ENCODE measurements at regions not wholly inside any gene's neighbourhood (a gene's known extent, or its start where the extent isn't known, plus 50 kb on each side); places are given as distances from the start of the nearest gene placed in this dataset.

DNA sequence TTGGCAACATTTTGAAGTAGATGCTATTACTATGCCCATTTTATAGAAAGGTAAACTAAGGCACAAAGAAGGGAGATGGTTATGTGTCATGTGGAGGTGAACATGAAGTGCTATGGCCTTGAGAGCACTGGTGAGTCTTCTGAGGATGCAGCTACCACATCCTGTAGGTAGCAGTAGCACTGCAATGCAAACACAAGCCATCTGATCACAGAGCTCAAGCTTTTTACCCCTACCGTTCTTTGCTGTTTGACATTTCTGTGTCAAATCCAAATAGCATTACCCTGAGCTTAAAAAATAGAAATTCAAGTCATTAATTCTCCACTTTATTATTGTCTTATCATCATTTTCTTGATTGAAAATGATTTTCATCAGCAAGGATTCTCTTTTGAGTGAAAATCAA is 382.9 kb downstream of the KCTD12 start:
- no peak for DNase-seq (ENCODE audit: low read depth)
- H3K4me3 ChIP-seq (ENCODE audit: low read depth, low read length) = no peak overlapping the region
- TF ChIP-seq POLR2A (IDR thresholded peaks at IDR 0.05; ENCODE audit: extremely low read depth, insufficient read length) (no peak), MYC (IDR thresholded peaks at IDR 0.05; ENCODE audit: low read depth, low read length) (no peak)
- TF ChIP-seq, protein P1, sequence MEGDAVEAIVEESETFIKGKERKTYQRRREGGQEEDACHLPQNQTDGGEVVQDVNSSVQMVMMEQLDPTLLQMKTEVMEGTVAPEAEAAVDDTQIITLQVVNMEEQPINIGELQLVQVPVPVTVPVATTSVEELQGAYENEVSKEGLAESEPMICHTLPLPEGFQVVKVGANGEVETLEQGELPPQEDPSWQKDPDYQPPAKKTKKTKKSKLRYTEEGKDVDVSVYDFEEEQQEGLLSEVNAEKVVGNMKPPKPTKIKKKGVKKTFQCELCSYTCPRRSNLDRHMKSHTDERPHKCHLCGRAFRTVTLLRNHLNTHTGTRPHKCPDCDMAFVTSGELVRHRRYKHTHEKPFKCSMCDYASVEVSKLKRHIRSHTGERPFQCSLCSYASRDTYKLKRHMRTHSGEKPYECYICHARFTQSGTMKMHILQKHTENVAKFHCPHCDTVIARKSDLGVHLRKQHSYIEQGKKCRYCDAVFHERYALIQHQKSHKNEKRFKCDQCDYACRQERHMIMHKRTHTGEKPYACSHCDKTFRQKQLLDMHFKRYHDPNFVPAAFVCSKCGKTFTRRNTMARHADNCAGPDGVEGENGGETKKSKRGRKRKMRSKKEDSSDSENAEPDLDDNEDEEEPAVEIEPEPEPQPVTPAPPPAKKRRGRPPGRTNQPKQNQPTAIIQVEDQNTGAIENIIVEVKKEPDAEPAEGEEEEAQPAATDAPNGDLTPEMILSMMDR (IDR thresholded peaks at IDR 0.05; ENCODE audit: low read depth, low read length) = no peak
- TF ChIP-seq, protein P2, sequence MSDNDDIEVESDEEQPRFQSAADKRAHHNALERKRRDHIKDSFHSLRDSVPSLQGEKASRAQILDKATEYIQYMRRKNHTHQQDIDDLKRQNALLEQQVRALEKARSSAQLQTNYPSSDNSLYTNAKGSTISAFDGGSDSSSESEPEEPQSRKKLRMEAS (IDR thresholded peaks at IDR 0.05; ENCODE audit: low read depth, low read length) = no peak

DNA sequence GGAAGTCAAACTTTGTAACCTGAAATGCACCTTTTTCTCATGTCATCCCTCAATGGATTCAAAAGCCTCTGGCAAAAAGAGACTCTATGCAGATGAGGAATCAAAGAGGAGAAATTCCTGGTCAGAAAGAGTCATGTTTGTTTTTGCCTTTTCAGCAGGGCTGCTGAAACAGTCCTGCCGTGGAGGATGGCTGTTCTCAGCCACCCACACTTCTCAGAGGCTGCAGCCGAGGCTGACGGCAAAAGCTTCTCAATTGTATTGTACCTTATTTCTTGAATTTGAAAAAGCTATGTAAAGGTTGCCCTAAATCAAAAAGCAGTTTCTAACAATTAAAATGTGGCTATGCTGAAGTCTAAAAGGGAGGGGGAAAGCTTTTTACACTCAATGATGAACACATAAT is 385.3 kb downstream of the KCTD12 start:
- DNase-seq (ENCODE audit: low read depth) = no peak

DNA sequence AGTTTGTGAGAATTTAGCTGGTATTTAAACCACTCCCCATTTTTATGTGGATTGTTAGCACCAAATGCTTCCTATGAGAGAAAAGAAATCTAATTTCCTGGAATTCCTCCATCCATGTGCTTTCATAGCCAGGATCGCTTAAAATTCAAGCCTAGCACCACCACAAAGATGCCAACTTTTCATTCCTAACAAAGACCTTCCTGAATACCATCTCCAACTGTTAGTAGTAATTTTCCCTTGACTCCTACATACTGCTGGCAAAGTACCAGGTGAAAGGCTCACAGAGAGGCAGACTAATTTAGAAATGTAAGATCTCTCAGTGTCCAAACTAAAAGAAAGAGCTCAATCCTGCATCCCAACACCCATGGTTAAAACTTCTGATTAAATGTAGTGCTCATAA is 386.3 kb downstream of the KCTD12 start:
- DNase-seq (ENCODE audit: low read depth) = no peak
- no peak overlapping the region for H3K4me3 ChIP-seq (ENCODE audit: low read depth, low read length)
- TF ChIP-seq, protein P1 (IDR thresholded peaks at IDR 0.05; ENCODE audit: low read depth, low read length) = no peak
- TF ChIP-seq MYC (IDR thresholded peaks at IDR 0.05; ENCODE audit: low read depth, low read length) = no peak
- no peak for TF ChIP-seq POLR2A (IDR thresholded peaks at IDR 0.05; ENCODE audit: extremely low read depth, insufficient read length)
- TF ChIP-seq, protein P2 (IDR thresholded peaks at IDR 0.05; ENCODE audit: low read depth, low read length) = no peak

More for the DNA sequence above, 385.3 kb downstream of the KCTD12 start:
- no peak overlapping the region for H3K4me3 ChIP-seq (ENCODE audit: low read depth, low read length)
- no peak for TF ChIP-seq POLR2A (IDR thresholded peaks at IDR 0.05; ENCODE audit: extremely low read depth, insufficient read length)
- TF ChIP-seq, protein P1 (IDR thresholded peaks at IDR 0.05; ENCODE audit: low read depth, low read length) = no peak
- no peak for TF ChIP-seq MYC (IDR thresholded peaks at IDR 0.05; ENCODE audit: low read depth, low read length)
- TF ChIP-seq, protein P2 (IDR thresholded peaks at IDR 0.05; ENCODE audit: low read depth, low read length) = no peak

DNA sequence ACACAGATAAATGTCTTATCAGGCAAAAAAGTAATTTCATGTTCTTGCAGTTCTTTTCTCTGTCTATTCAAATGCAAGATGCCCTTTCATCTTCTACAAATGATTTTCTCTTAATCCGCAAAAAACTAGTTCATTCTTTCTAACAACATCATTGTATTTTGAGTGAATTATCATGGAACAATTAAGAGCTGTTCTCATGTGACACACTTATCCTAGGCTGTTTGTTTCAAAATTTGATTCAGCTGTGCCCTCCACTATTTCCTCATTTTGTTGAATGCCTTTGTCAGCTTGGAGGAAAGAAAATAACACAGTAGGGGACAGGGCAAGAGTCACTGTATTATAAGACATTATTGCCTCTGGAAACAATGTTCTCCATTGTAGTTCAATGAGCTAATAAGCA is 396.9 kb downstream of the KCTD12 start:
- TF ChIP-seq POLR2A (IDR thresholded peaks at IDR 0.05; ENCODE audit: extremely low read depth, insufficient read length) = no peak
- TF ChIP-seq, protein P1 (IDR thresholded peaks at IDR 0.05; ENCODE audit: low read depth, low read length) = no peak
- TF ChIP-seq, protein P2 (IDR thresholded peaks at IDR 0.05; ENCODE audit: low read depth, low read length) = no peak
- TF ChIP-seq MYC (IDR thresholded peaks at IDR 0.05; ENCODE audit: low read depth, low read length) = no peak
- H3K4me3 ChIP-seq (ENCODE audit: low read depth, low read length) = no peak overlapping the region
- no peak for DNase-seq (ENCODE audit: low read depth)

DNA sequence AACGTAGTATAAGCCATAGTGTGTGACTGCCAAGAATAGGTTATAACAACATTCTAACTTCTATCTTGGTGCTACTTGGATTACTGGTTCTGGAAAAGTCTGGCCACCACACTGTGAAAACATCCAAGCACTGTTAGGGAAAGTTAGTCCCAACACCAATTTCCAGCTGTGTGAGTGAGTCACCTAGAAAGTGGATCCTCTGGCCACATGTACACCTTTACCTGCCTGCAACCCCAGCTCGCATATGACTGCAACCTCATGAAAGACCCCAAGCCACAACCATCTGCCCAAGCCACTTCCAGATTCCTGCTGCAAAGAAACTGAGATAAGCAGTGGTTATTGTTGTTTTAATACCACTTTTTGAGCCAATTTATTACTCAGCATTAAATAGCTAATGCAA is 404.5 kb downstream of the KCTD12 start:
- TF ChIP-seq, protein P1 (IDR thresholded peaks at IDR 0.05; ENCODE audit: low read depth, low read length) = no peak
- TF ChIP-seq MYC (IDR thresholded peaks at IDR 0.05; ENCODE audit: low read depth, low read length) (no peak), POLR2A (IDR thresholded peaks at IDR 0.05; ENCODE audit: extremely low read depth, insufficient read length) (no peak)
- TF ChIP-seq, protein P2 (IDR thresholded peaks at IDR 0.05; ENCODE audit: low read depth, low read length) = no peak
- no peak for DNase-seq (ENCODE audit: low read depth)
- no peak overlapping the region for H3K4me3 ChIP-seq (ENCODE audit: low read depth, low read length)

DNA sequence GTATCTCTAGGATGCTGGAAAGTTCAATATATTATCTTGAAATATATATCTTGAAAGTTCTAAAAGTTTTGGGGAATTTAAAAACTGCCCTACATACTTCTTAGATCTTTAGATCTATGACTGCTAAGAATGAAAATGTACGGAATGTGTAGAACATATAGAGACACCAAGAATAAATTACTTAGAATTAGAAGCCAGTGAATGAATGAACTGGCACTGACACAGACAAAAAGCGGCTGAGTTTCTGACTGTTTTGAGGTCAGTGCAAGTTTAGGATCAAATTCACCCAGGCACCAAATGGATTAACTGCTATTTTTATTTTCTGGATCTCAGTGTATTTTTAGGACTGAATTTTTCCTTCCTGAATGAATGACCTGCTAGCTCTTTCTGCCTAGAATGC is 411.2 kb downstream of the KCTD12 start:
- TF ChIP-seq, protein P1 (IDR thresholded peaks at IDR 0.05; ENCODE audit: low read depth, low read length) = no peak
- TF ChIP-seq POLR2A (IDR thresholded peaks at IDR 0.05; ENCODE audit: extremely low read depth, insufficient read length) (no peak), MYC (IDR thresholded peaks at IDR 0.05; ENCODE audit: low read depth, low read length) (no peak)
- TF ChIP-seq, protein P2 (IDR thresholded peaks at IDR 0.05; ENCODE audit: low read depth, low read length) = no peak
- H3K4me3 ChIP-seq (ENCODE audit: low read depth, low read length) = no peak overlapping the region
- no peak for DNase-seq (ENCODE audit: low read depth)
